ENCODE measurements at regions not wholly inside any gene's neighbourhood (a gene's known extent, or its start where the extent isn't known, plus 50 kb on each side); places are given as distances from the start of the nearest gene placed in this dataset.

GRCh38 chr2:192443831-192444230 is 249.1 kb upstream of the TMEFF2 start:
- no peaks in the 10 kb centered on the region for H3K36me3 ChIP-seq
- TF ChIP-seq CTCF (IDR thresholded peaks at IDR 0.05): no peak
- TF ChIP-seq POLR2A (IDR thresholded peaks at IDR 0.05): no peak
- TF ChIP-seq POLR2AphosphoS5 (IDR thresholded peaks at IDR 0.05): no peak
- no peak for TF ChIP-seq EP300 (IDR thresholded peaks at IDR 0.05)
- no peaks in the 10 kb centered on the region for H3K27me3 ChIP-seq
- intact Hi-C loops (cut with DNase I; ENCODE audit: low total_unique reads): no loop called here
- no peak overlapping the region for H3K4me3 ChIP-seq
- no peak overlapping the region for H3K27ac ChIP-seq
- no peaks in the 10 kb centered on the region for H3K4me1 ChIP-seq
- 82 to 92% (median 83%) methylated on average over 2 of the region's 2 CpGs for WGBS, 5 donors
- no peak for DNase-seq
- no peaks in the 10 kb centered on the region for H3K9me3 ChIP-seq

- Histone ChIP-seq H3K27ac (no peak overlapping the region), H3K9me3 (no peaks in the 10 kb centered on the region), H3K4me1 (no peaks in the 10 kb centered on the region), H3K27me3 (no peaks in the 10 kb centered on the region), H3K4me3 (no peak overlapping the region), H3K36me3 (no peaks in the 10 kb centered on the region)
- intact Hi-C loops (cut with DNase I; ENCODE audit: low total_unique reads): no loop called here
- 33 to 68% (median 45%) methylated on average over 1 of the region's 1 CpG for WGBS, 5 donors
- TF ChIP-seq POLR2AphosphoS5 (IDR thresholded peaks at IDR 0.05) (no peak), EP300 (IDR thresholded peaks at IDR 0.05) (no peak), CTCF (IDR thresholded peaks at IDR 0.05) (no peak), POLR2A (IDR thresholded peaks at IDR 0.05) (no peak)
- DNase-seq: no peak
Measured at GRCh38 chr2:192438239-192438638, 243.5 kb upstream of the TMEFF2 start.

DNA sequence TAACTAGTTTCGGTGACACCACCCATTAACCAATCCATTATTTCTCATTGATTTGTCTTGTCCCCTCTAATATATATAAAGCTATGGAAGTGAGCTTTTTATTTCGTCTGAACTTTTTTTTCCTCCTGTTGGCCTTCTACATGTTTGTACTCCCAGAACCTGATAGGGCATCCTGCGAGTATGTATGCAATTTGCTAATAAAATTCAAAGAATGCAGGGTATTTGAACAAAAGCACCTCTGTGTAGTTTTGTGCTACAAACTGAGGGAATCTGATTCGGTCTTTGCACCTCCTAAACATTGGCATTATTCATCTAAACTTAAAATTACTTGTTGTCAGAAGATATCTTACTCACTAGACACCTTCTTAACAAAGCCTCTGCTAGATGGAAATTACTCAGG is 242.9 kb upstream of the TMEFF2 start:
- Histone ChIP-seq H3K4me1 (no peaks in the 10 kb centered on the region), H3K4me3 (no peak overlapping the region), H3K27ac (no peak overlapping the region), H3K36me3 (no peaks in the 10 kb centered on the region), H3K27me3 (no peaks in the 10 kb centered on the region), H3K9me3 (no peaks in the 10 kb centered on the region)
- no peak for TF ChIP-seq EP300 (IDR thresholded peaks at IDR 0.05)
- TF ChIP-seq CTCF (IDR thresholded peaks at IDR 0.05): no peak
- 60 to 67% (median 65%) methylated on average over 4 of the region's 4 CpGs for WGBS, 5 donors
- DNase-seq: no peak
- intact Hi-C loops (cut with DNase I; ENCODE audit: low total_unique reads): no loop called here

DNA sequence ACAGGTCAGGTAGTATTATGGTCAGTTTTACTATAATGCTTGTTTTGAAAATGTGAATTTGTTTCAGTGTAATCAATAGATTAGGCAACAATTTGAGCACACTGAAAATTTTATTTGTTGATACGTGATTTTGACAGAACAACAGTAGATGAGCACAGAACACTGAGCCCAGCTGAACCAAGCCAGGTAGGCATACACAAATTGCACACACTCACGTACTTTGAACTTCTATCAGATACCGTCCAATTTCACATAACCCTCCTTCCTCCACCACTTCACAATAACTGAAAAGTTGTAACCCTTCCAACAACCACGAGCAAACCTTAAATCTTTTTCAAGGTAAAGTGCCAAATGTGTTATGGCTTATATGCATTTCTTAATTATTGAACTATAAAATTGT is 229.5 kb upstream of the TMEFF2 start:
- intact Hi-C loops (cut with DNase I; ENCODE audit: low total_unique reads): no loop called here
- H3K27me3 ChIP-seq: no peaks in the 10 kb centered on the region
- no peak overlapping the region for H3K4me3 ChIP-seq
- DNase-seq: no peak
- TF ChIP-seq EP300 (IDR thresholded peaks at IDR 0.05) (no peak), POLR2A (IDR thresholded peaks at IDR 0.05) (no peak), POLR2AphosphoS5 (IDR thresholded peaks at IDR 0.05) (no peak), CTCF (IDR thresholded peaks at IDR 0.05) (no peak)
- H3K9me3 ChIP-seq: peaks cover 0 to 4% (median 0%) of the 10 kb centered on the region in 4 donors
- WGBS, 5 donors: 54 to 68% (median 60%) methylated on average over 4 of the region's 4 CpGs
- H3K36me3 ChIP-seq: no peaks in the 10 kb centered on the region
- H3K4me1 ChIP-seq: no peaks in the 10 kb centered on the region
- no peak overlapping the region for H3K27ac ChIP-seq

Measured in stomach (tissue), 8 donors.